ENCODE measurements at regions not wholly inside any gene's neighbourhood (a gene's known extent, or its start where the extent isn't known, plus 50 kb on each side); places are given as distances from the start of the nearest gene placed in this dataset.

DNA sequence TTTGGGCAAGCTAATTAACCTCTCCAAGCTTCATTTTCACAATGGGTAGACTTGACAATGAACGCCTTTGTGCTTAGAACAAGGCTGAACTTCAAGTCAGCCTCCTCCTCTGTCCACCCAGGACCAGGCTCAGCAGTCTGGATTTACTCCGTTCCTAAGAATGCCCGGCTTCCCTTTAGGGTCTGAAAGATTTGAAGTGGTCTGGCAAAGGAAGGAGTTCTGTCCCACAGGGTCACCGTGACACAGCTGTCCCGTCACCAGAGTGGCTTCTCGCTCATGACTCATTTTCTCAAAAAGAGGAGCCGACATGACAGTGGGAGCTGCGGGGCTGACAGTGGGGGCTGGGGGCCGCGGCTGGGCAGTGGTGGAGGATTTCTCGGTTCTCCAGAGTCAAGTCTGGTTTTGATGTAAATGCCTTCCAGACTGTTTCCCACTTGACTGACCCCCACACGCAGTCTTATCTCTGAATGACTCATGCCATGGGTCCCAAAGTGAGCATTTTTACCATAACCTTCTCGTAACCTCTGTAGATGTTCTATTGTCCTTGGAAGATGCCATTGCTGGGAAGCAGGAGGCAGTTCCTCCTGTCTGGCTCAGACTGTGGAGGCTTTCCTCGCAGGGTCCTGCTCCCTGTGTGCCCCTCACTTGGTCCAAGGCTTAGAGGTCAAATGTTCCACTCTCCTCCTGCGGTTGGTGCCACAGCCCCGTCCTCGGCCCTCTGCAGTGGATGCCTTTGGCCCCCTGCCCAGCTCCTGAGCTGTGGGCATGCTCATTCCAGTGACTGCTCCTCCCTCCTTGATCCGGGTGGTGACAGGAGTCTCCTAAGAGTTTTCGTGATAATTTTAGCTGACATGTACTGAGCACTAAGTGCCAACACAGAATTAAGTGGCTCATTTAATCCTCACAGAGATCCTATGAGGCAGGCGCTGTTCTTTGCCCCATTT, 253.1 kb downstream of the FNDC1 start:
- TF ChIP-seq, protein P1, sequence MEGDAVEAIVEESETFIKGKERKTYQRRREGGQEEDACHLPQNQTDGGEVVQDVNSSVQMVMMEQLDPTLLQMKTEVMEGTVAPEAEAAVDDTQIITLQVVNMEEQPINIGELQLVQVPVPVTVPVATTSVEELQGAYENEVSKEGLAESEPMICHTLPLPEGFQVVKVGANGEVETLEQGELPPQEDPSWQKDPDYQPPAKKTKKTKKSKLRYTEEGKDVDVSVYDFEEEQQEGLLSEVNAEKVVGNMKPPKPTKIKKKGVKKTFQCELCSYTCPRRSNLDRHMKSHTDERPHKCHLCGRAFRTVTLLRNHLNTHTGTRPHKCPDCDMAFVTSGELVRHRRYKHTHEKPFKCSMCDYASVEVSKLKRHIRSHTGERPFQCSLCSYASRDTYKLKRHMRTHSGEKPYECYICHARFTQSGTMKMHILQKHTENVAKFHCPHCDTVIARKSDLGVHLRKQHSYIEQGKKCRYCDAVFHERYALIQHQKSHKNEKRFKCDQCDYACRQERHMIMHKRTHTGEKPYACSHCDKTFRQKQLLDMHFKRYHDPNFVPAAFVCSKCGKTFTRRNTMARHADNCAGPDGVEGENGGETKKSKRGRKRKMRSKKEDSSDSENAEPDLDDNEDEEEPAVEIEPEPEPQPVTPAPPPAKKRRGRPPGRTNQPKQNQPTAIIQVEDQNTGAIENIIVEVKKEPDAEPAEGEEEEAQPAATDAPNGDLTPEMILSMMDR (conservative IDR thresholded peaks at IDR 0.05 in 1 of 2, IDR thresholded peaks at IDR 0.05 in 1 of 2; ENCODE audit: extremely low read depth in 1 of 2, insufficient read depth in 1 of 2, low read depth in 1 of 2, low read length in 2 of 2), result no peak
- no peak for TF ChIP-seq EZH2 (IDR thresholded peaks at IDR 0.05; ENCODE audit: borderline replicate concordance, low read length)
